ENCODE measurements at regions not wholly inside any gene's neighbourhood (a gene's known extent, or its start where the extent isn't known, plus 50 kb on each side); places are given as distances from the start of the nearest gene placed in this dataset.

DNA sequence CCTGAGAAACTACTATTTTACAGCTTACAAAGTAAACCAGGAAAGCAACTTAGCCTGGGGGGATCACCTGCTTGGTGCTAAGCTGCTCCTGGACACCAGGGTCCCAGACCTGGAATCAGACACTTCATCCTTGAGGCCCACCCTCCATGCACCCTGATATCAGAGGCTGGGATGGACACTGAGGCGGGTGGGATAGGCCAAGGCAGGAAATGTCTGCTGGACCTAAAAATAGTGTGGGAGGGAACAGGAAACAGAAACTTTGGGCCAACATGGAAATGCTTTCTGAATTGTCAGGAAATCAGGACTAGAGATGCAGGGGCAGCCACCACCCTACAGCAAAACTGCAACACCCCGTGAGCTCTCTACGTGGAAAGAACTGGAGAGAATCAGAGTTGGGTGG is 101.5 kb upstream of the PODXL start:
- FAIRE-seq, result no peak
- Histone ChIP-seq H4K20me1 (ENCODE audit: insufficient read depth, low read length) (no peaks in the 10 kb centered on the region), H3K9me3 (ENCODE audit: insufficient read depth, low read depth, low read length) (no peaks in the 10 kb centered on the region), H3K79me2 (ENCODE audit: insufficient read depth, low read length) (no peaks in the 10 kb centered on the region), H3K27me3 (ENCODE audit: insufficient read depth, low read length) (no peaks in the 10 kb centered on the region), H2AFZ (ENCODE audit: low read depth, low read length) (no peak overlapping the region), H3K4me3 (ENCODE audit: insufficient read depth, low read depth, low read length) (no peak overlapping the region), H3K4me1 (ENCODE audit: insufficient read depth, low read length) (peaks cover 9% of the 10 kb centered on the region), H3K9ac (ENCODE audit: low read length) (no peak overlapping the region), H3K27ac (ENCODE audit: low read depth, low read length) (no peak overlapping the region), H3K4me2 (ENCODE audit: low read length) (no peak overlapping the region), H3K36me3 (ENCODE audit: insufficient read depth, low read length) (no peaks in the 10 kb centered on the region)
- peaks cover 2% of the 10 kb centered on the region for H3K9me3 Mint-ChIP-seq (ENCODE audit: unreplicated experiment)
- H3K4me3 Mint-ChIP-seq (ENCODE audit: unreplicated experiment), result no peak overlapping the region
- peaks cover 10% of the 10 kb centered on the region for H3K4me1 Mint-ChIP-seq (ENCODE audit: low read depth, unreplicated experiment)
- no peak for TF ChIP-seq CTCF (IDR thresholded peaks at IDR 0.05; ENCODE audit: insufficient read depth, low read depth, low read length)
- no peak for TF ChIP-seq EZH2 (IDR thresholded peaks at IDR 0.05; ENCODE audit: insufficient read depth, low read length)
- H3K27ac Mint-ChIP-seq (ENCODE audit: unreplicated experiment), result no peak overlapping the region
- H3K27me3 Mint-ChIP-seq (ENCODE audit: low read depth, unreplicated experiment), result no peaks in the 10 kb centered on the region
- no peaks in the 10 kb centered on the region for H3K36me3 Mint-ChIP-seq (ENCODE audit: low read depth, unreplicated experiment)
- DNase-seq (ENCODE audit: low read depth), result no peak

- no peaks in the 10 kb centered on the region for H4K20me1 ChIP-seq (ENCODE audit: insufficient read depth, low read length)
- H2AFZ ChIP-seq (ENCODE audit: low read depth, low read length), result no peak overlapping the region
Observed at GRCh38 chr7:131656980-131657723, 100.7 kb upstream of the PODXL start.

More at GRCh38 chr7:131656980-131657723, 100.7 kb upstream of the PODXL start:
- Histone ChIP-seq H3K4me2 (ENCODE audit: low read length) (no peak overlapping the region), H3K27ac (ENCODE audit: low read depth, low read length) (no peak overlapping the region), H3K4me3 (ENCODE audit: insufficient read depth, low read depth, low read length) (no peak overlapping the region), H3K4me1 (ENCODE audit: insufficient read depth, low read length) (peaks cover 9% of the 10 kb centered on the region), H3K27me3 (ENCODE audit: insufficient read depth, low read length) (no peaks in the 10 kb centered on the region), H3K9ac (ENCODE audit: low read length) (no peak overlapping the region), H3K36me3 (ENCODE audit: insufficient read depth, low read length) (no peaks in the 10 kb centered on the region), H3K9me3 (ENCODE audit: insufficient read depth, low read depth, low read length) (no peaks in the 10 kb centered on the region), H3K79me2 (ENCODE audit: insufficient read depth, low read length) (no peaks in the 10 kb centered on the region)
- no peaks in the 10 kb centered on the region for H3K9me3 Mint-ChIP-seq (ENCODE audit: unreplicated experiment)
- H3K4me1 Mint-ChIP-seq (ENCODE audit: low read depth, unreplicated experiment), result peaks cover 10% of the 10 kb centered on the region
- no peak overlapping the region for H3K4me3 Mint-ChIP-seq (ENCODE audit: unreplicated experiment)
- FAIRE-seq, result no peak
- DNase-seq (ENCODE audit: low read depth), result no peak
- TF ChIP-seq EZH2 (IDR thresholded peaks at IDR 0.05; ENCODE audit: insufficient read depth, low read length), result no peak
- TF ChIP-seq CTCF (IDR thresholded peaks at IDR 0.05; ENCODE audit: insufficient read depth, low read depth, low read length), result no peak
- no peaks in the 10 kb centered on the region for H3K36me3 Mint-ChIP-seq (ENCODE audit: low read depth, unreplicated experiment)
- H3K27ac Mint-ChIP-seq (ENCODE audit: unreplicated experiment), result no peak overlapping the region
- no peaks in the 10 kb centered on the region for H3K27me3 Mint-ChIP-seq (ENCODE audit: low read depth, unreplicated experiment)

Measured in astrocyte (in vitro differentiated cells and primary cell).